ENCODE measurements at regions not wholly inside any gene's neighbourhood (a gene's known extent, or its start where the extent isn't known, plus 50 kb on each side); places are given as distances from the start of the nearest gene placed in this dataset.
"Not testable (repeated sequence)": the region's sequence is repeated elsewhere in the genome, so short reads cannot be mapped to it uniquely, and the experiment has no call there.

GRCh38 chrX:77127571-77127970 is 319.6 kb upstream of the FGF16 start:
- H3K27ac Mint-ChIP-seq; intact Hi-C loops (cut with micrococcal nuclease); H3K4me3 Mint-ChIP-seq; H3K9me3 Mint-ChIP-seq; H3K36me3 Mint-ChIP-seq (ENCODE audit: low read depth); H3K4me1 Mint-ChIP-seq (ENCODE audit: low read depth); H3K27me3 Mint-ChIP-seq: not testable (repeated sequence)

- Mint-ChIP-seq H3K4me3 (no peak overlapping the region), H3K27me3 (no peaks in the 10 kb centered on the region), H3K27ac (no peak overlapping the region), H3K36me3 (ENCODE audit: low read depth) (no peaks in the 10 kb centered on the region), H3K9me3 (peaks cover 8% of the 10 kb centered on the region), H3K4me1 (ENCODE audit: low read depth) (no peaks in the 10 kb centered on the region)
- intact Hi-C loops (cut with micrococcal nuclease) = no loop called here
Observed at GRCh38 chrX:77143907-77144306, 303.3 kb upstream of the FGF16 start.

GRCh38 chrX:77160301-77160700 is 286.9 kb upstream of the FGF16 start:
- Mint-ChIP-seq H3K9me3 (peaks cover 31% of the 10 kb centered on the region), H3K27me3 (no peaks in the 10 kb centered on the region), H3K4me3 (no peak overlapping the region), H3K27ac (no peak overlapping the region), H3K4me1 (ENCODE audit: low read depth) (no peaks in the 10 kb centered on the region), H3K36me3 (ENCODE audit: low read depth) (no peaks in the 10 kb centered on the region)
- intact Hi-C loops (cut with micrococcal nuclease) = no loop called here

- intact Hi-C loops (cut with micrococcal nuclease) = no loop called here
- H3K9me3 Mint-ChIP-seq = peaks cover 36% of the 10 kb centered on the region
- H3K4me1 Mint-ChIP-seq (ENCODE audit: low read depth) = no peaks in the 10 kb centered on the region
- no peak overlapping the region for H3K27ac Mint-ChIP-seq
- no peaks in the 10 kb centered on the region for H3K27me3 Mint-ChIP-seq
- H3K36me3 Mint-ChIP-seq (ENCODE audit: low read depth) = no peaks in the 10 kb centered on the region
- no peak overlapping the region for H3K4me3 Mint-ChIP-seq
Observed at GRCh38 chrX:77162777-77163176, 284.4 kb upstream of the FGF16 start.

- Mint-ChIP-seq H3K4me3 (no peak overlapping the region), H3K4me1 (ENCODE audit: low read depth) (no peaks in the 10 kb centered on the region), H3K36me3 (ENCODE audit: low read depth) (no peaks in the 10 kb centered on the region), H3K9me3 (peaks cover 10% of the 10 kb centered on the region), H3K27ac (no peak overlapping the region), H3K27me3 (no peaks in the 10 kb centered on the region)
- intact Hi-C loops (cut with micrococcal nuclease) = no loop called here
Observed at GRCh38 chrX:77167993-77168392, 279.2 kb upstream of the FGF16 start.

- intact Hi-C loops (cut with micrococcal nuclease) = no loop called here
- Mint-ChIP-seq H3K36me3 (ENCODE audit: low read depth) (no peaks in the 10 kb centered on the region), H3K9me3 (peaks cover 16% of the 10 kb centered on the region), H3K4me3 (no peak overlapping the region), H3K27me3 (no peaks in the 10 kb centered on the region), H3K27ac (no peak overlapping the region), H3K4me1 (ENCODE audit: low read depth) (no peaks in the 10 kb centered on the region)
Observed at GRCh38 chrX:77174680-77175519, 272.3 kb upstream of the FGF16 start.

GRCh38 chrX:77200663-77201062 is 246.5 kb upstream of the FGF16 start:
- Mint-ChIP-seq H3K4me3 (no peak overlapping the region), H3K9me3 (no peaks in the 10 kb centered on the region), H3K4me1 (ENCODE audit: low read depth) (no peaks in the 10 kb centered on the region), H3K36me3 (ENCODE audit: low read depth) (no peaks in the 10 kb centered on the region), H3K27me3 (no peaks in the 10 kb centered on the region), H3K27ac (no peak overlapping the region)
- intact Hi-C loops (cut with micrococcal nuclease) = no loop called here

- Mint-ChIP-seq H3K36me3 (ENCODE audit: low read depth) (no peaks in the 10 kb centered on the region), H3K27ac (no peak overlapping the region), H3K4me1 (ENCODE audit: low read depth) (no peaks in the 10 kb centered on the region), H3K27me3 (no peaks in the 10 kb centered on the region), H3K4me3 (no peak overlapping the region), H3K9me3 (peaks cover 43% of the 10 kb centered on the region)
- intact Hi-C loops (cut with micrococcal nuclease) = no loop called here
Observed at GRCh38 chrX:77223046-77223445, 224.1 kb upstream of the FGF16 start.

GRCh38 chrX:77264490-77264889 is 182.7 kb upstream of the FGF16 start:
- Mint-ChIP-seq H3K4me3 (no peak overlapping the region), H3K27me3 (no peaks in the 10 kb centered on the region), H3K36me3 (ENCODE audit: low read depth) (no peaks in the 10 kb centered on the region), H3K27ac (no peak overlapping the region), H3K9me3 (peaks cover 60% of the 10 kb centered on the region), H3K4me1 (ENCODE audit: low read depth) (no peaks in the 10 kb centered on the region)
- intact Hi-C loops (cut with micrococcal nuclease) = no loop called here

- Mint-ChIP-seq H3K36me3 (ENCODE audit: low read depth) (no peaks in the 10 kb centered on the region), H3K27ac (no peak overlapping the region), H3K27me3 (no peaks in the 10 kb centered on the region), H3K9me3 (peaks cover 47% of the 10 kb centered on the region), H3K4me3 (no peak overlapping the region), H3K4me1 (ENCODE audit: low read depth) (no peaks in the 10 kb centered on the region)
- intact Hi-C loops (cut with micrococcal nuclease) = no loop called here
Observed at GRCh38 chrX:77275392-77275791, 171.8 kb upstream of the FGF16 start.

GRCh38 chrX:77276742-77277141 is 170.4 kb upstream of the FGF16 start:
- no peak overlapping the region for H3K4me3 Mint-ChIP-seq

GRCh38 chrX:77277911-77278310 is 169.3 kb upstream of the FGF16 start:
- intact Hi-C loops (cut with micrococcal nuclease) = no loop called here
- no peaks in the 10 kb centered on the region for H3K36me3 Mint-ChIP-seq (ENCODE audit: low read depth)
- H3K27ac Mint-ChIP-seq = no peak overlapping the region
- no peaks in the 10 kb centered on the region for H3K27me3 Mint-ChIP-seq
- H3K9me3 Mint-ChIP-seq = peaks cover 48% of the 10 kb centered on the region
- no peaks in the 10 kb centered on the region for H3K4me1 Mint-ChIP-seq (ENCODE audit: low read depth)
- H3K4me3 Mint-ChIP-seq = no peak overlapping the region

More at GRCh38 chrX:77276742-77277141, 170.4 kb upstream of the FGF16 start:
- Mint-ChIP-seq H3K27ac (no peak overlapping the region), H3K36me3 (ENCODE audit: low read depth) (no peaks in the 10 kb centered on the region), H3K9me3 (peaks cover 48% of the 10 kb centered on the region), H3K27me3 (no peaks in the 10 kb centered on the region), H3K4me1 (ENCODE audit: low read depth) (no peaks in the 10 kb centered on the region)
- intact Hi-C loops (cut with micrococcal nuclease) = no loop called here

GRCh38 chrX:77279373-77279772 is 167.8 kb upstream of the FGF16 start:
- intact Hi-C loops (cut with micrococcal nuclease); H3K4me3 Mint-ChIP-seq; H3K36me3 Mint-ChIP-seq (ENCODE audit: low read depth); H3K27ac Mint-ChIP-seq; H3K4me1 Mint-ChIP-seq (ENCODE audit: low read depth); H3K27me3 Mint-ChIP-seq: not testable (repeated sequence)
- H3K9me3 Mint-ChIP-seq = peaks cover 54% of the 10 kb centered on the region

GRCh38 chrX:77293331-77293995 is 153.7 kb upstream of the FGF16 start:
- Mint-ChIP-seq H3K36me3 (ENCODE audit: low read depth) (no peaks in the 10 kb centered on the region), H3K9me3 (peaks cover 38% of the 10 kb centered on the region), H3K4me3 (no peak overlapping the region), H3K4me1 (ENCODE audit: low read depth) (no peaks in the 10 kb centered on the region), H3K27me3 (no peaks in the 10 kb centered on the region), H3K27ac (no peak overlapping the region)
- intact Hi-C loops (cut with micrococcal nuclease) = no loop called here

Data from dendritic cell treated with granulocyte-macrophage colony-stimulating factor and Interleukin-4, amounts not matched to agents 40 ng/mL and 50 ng/mL, for 4 days (primary cell).